PC-3 (cell line): ENCODE measurements at regions not wholly inside any gene's neighbourhood (a gene's known extent, or its start where the extent isn't known, plus 50 kb on each side); places are given as distances from the start of the nearest gene placed in this dataset.

Source experiments
- EZH2 ChIP-seq: fragments of 300-600 bp; sonication (generic); IDR thresholded peaks from one replicate; pipeline ENCODE4 v1.6.1; 2017; ENCODE audit warnings: antibody characterized with exemption, mild to moderate bottlenecking, low read length; ENCODE audit not compliant: unreplicated experiment
- TF ChIP-seq, protein P1 (sequence below): fragments of 300-600 bp; sonication (generic); conservative IDR thresholded peaks from 2 replicates; pipeline ENCODE4 v1.5.1; 2017; ENCODE audit warnings: antibody characterized with exemption, low read depth, mild to moderate bottlenecking, low read length

DNA sequence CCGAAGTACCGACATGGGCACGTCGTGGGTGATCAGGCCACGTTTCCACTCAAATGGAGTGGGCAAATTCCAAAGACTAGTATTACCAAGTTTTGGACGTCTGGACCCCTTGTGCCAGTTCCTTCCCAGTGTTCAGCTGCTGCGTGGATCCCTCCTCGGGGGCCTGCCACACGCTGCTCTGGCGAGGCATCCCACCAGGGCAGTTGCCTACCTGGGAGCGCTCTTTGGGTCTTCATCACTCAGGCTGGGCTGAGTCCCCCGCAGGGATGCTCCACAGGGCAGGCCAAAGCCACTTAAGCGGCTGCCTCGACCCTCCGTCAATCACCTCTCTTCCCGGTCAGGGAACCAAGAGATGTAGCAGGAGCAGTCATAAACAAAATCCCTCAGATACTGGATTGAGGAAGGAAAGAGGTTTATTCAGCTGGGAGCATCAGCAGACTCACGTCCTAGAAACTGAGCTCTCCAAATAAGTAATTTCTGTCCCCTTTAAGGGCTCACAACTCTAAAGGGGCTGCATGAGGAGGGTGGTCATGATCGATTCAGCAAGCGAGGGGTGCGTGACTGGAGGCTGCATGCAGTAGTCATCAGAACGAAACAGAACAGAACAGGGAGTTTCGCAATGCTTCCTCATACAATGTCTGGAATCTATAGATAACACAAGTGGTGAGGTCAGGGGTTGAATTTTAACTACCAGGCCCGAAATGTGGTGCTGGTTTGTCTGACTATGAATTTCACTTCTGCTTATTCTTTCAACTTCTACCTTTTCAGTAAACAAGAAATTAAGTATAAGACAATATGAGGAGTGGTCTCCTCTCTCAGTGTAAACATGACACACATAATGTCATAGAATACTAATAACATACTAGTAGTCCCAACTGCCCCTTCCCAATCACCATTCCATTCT is 998.6 kb upstream of the NCAM2 start:
- TF ChIP-seq, protein P1, sequence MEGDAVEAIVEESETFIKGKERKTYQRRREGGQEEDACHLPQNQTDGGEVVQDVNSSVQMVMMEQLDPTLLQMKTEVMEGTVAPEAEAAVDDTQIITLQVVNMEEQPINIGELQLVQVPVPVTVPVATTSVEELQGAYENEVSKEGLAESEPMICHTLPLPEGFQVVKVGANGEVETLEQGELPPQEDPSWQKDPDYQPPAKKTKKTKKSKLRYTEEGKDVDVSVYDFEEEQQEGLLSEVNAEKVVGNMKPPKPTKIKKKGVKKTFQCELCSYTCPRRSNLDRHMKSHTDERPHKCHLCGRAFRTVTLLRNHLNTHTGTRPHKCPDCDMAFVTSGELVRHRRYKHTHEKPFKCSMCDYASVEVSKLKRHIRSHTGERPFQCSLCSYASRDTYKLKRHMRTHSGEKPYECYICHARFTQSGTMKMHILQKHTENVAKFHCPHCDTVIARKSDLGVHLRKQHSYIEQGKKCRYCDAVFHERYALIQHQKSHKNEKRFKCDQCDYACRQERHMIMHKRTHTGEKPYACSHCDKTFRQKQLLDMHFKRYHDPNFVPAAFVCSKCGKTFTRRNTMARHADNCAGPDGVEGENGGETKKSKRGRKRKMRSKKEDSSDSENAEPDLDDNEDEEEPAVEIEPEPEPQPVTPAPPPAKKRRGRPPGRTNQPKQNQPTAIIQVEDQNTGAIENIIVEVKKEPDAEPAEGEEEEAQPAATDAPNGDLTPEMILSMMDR: no peak
- no peak for TF ChIP-seq EZH2
